Activated CD4-positive, alpha-beta T cell treated with anti-CD3 and anti-CD28 coated beads for 36 hours (primary cell): ENCODE measurements at regions not wholly inside any gene's neighbourhood (a gene's known extent, or its start where the extent isn't known, plus 50 kb on each side); places are given as distances from the start of the nearest gene placed in this dataset.

Experiments
- ATAC-seq: fragments of 200-7000 bp; cut with Tn5 transposase; one replicate; pipeline ENCODE4 v1.10.0; 2021; ENCODE audit warnings: mild to moderate bottlenecking, moderate library complexity
- CTCF ChIA-PET: fragments of 350-600 bp; sonication (Branson Sonifier 250); formaldehyde crosslinking; loops from one replicate; lab custom pipeline; 2021; ENCODE audit warnings: antibody characterized with exemption; lab: Charles Lee
- POLR2A ChIA-PET: fragments of 350-600 bp; sonication (Branson Sonifier 250); formaldehyde crosslinking; loops from one replicate; lab custom pipeline; 2021; ENCODE audit warnings: antibody characterized with exemption, inconsistent platforms; lab: Charles Lee
- DNase-seq: peaks from one replicate; pipeline ENCODE4 v3.0.0-alpha.2; 2020
- H3K27ac Mint-ChIP-seq: one replicate; pipeline ENCODE4 v1.8.0; 2021; ENCODE audit warnings: mixed read lengths
- H3K27me3 Mint-ChIP-seq: one replicate; pipeline ENCODE4 v1.8.0; 2021; ENCODE audit warnings: mixed read lengths
- H3K36me3 Mint-ChIP-seq: one replicate; pipeline ENCODE4 v1.8.0; 2021; ENCODE audit warnings: low read depth, mixed read lengths
- H3K4me1 Mint-ChIP-seq: one replicate; pipeline ENCODE4 v1.8.0; 2021; ENCODE audit warnings: mixed read lengths
- H3K4me3 Mint-ChIP-seq: one replicate; pipeline ENCODE4 v1.8.0; 2021; ENCODE audit warnings: mild to moderate bottlenecking, moderate library complexity, mixed read lengths
- H3K9me3 Mint-ChIP-seq: one replicate; pipeline ENCODE4 v1.8.0; 2021; ENCODE audit warnings: low read depth, mixed read lengths
- intact Hi-C, 2 experiments: fragments of 100-400 bp; cut with DNase I in 1 of 2; cut with micrococcal nuclease in 1 of 2; formaldehyde crosslinking; loops; one replicate each; pipeline versions ENCODE4 v1.14.2 to v1.15.1; 2022 to 2024; cut with DNase I, micrococcal nuclease

GRCh38 chr3:159174715-159175692 lies 373.1 kb downstream of the MFSD1 start:
- ChIA-PET CTCF (no interaction called here), POLR2A (no interaction called here)
- Mint-ChIP-seq H3K27ac (no peak overlapping the region), H3K4me1 (no peaks in the 10 kb centered on the region), H3K27me3 (no peaks in the 10 kb centered on the region), H3K4me3 (no peak overlapping the region), H3K9me3 (no peaks in the 10 kb centered on the region), H3K36me3 (no peaks in the 10 kb centered on the region)
- DNase-seq = no peak
- no peak for ATAC-seq
- intact Hi-C loops = no loop called here

- Mint-ChIP-seq H3K36me3 (no peaks in the 10 kb centered on the region), H3K27ac (no peak overlapping the region), H3K9me3 (peaks cover 3% of the 10 kb centered on the region), H3K4me3 (no peak overlapping the region), H3K27me3 (peaks cover 3% of the 10 kb centered on the region), H3K4me1 (no peaks in the 10 kb centered on the region)
- no peak for ATAC-seq
- CTCF ChIA-PET = no interaction called here
- no peak for DNase-seq
- POLR2A ChIA-PET = no interaction called here
- intact Hi-C loops = no loop called here
Observed at GRCh38 chr3:159178209-159178897, 376.5 kb downstream of the MFSD1 start.

- Mint-ChIP-seq H3K9me3 (peaks cover 3% of the 10 kb centered on the region), H3K27ac (no peak overlapping the region), H3K4me1 (no peaks in the 10 kb centered on the region), H3K4me3 (no peak overlapping the region), H3K36me3 (no peaks in the 10 kb centered on the region), H3K27me3 (peaks cover 3% of the 10 kb centered on the region)
- POLR2A ChIA-PET = no interaction called here
- DNase-seq = no peak
- CTCF ChIA-PET = no interaction called here
- intact Hi-C loops = no loop called here
- ATAC-seq = no peak
Observed at GRCh38 chr3:159182961-159183360, 381.1 kb downstream of the MFSD1 start.

GRCh38 chr3:159185443-159186050 lies 383.7 kb downstream of the MFSD1 start:
- H3K36me3 Mint-ChIP-seq = no peaks in the 10 kb centered on the region
- peaks cover 5% of the 10 kb centered on the region for H3K27me3 Mint-ChIP-seq
- ATAC-seq (no peak), DNase-seq (no peak)
- no peaks in the 10 kb centered on the region for H3K4me1 Mint-ChIP-seq
- peaks cover 3% of the 10 kb centered on the region for H3K9me3 Mint-ChIP-seq
- H3K27ac Mint-ChIP-seq = no peak overlapping the region
- no peak overlapping the region for H3K4me3 Mint-ChIP-seq
- ChIA-PET POLR2A (no interaction called here), CTCF (no interaction called here)
- intact Hi-C loops = no loop called here

- intact Hi-C loops = no loop called here
- no peak for DNase-seq
- Mint-ChIP-seq H3K27ac (no peak overlapping the region), H3K4me1 (no peaks in the 10 kb centered on the region), H3K27me3 (peaks cover 3% of the 10 kb centered on the region), H3K9me3 (no peaks in the 10 kb centered on the region), H3K4me3 (no peak overlapping the region), H3K36me3 (no peaks in the 10 kb centered on the region)
- CTCF ChIA-PET = no interaction called here
- POLR2A ChIA-PET = no interaction called here
- no peak for ATAC-seq
Observed at GRCh38 chr3:159186581-159186980, 384.7 kb downstream of the MFSD1 start.

- intact Hi-C loops = no loop called here
- no peaks in the 10 kb centered on the region for H3K9me3 Mint-ChIP-seq
- ChIA-PET CTCF (no interaction called here), POLR2A (no interaction called here)
- no peak overlapping the region for H3K4me3 Mint-ChIP-seq
- no peaks in the 10 kb centered on the region for H3K36me3 Mint-ChIP-seq
- DNase-seq (no peak), ATAC-seq (no peak)
- peaks cover 3% of the 10 kb centered on the region for H3K27me3 Mint-ChIP-seq
- no peak overlapping the region for H3K27ac Mint-ChIP-seq
- H3K4me1 Mint-ChIP-seq = no peaks in the 10 kb centered on the region
Observed at GRCh38 chr3:159187232-159187631, 385.4 kb downstream of the MFSD1 start.

- Mint-ChIP-seq H3K27ac (no peak overlapping the region), H3K9me3 (no peaks in the 10 kb centered on the region), H3K36me3 (no peaks in the 10 kb centered on the region), H3K27me3 (peaks cover 3% of the 10 kb centered on the region), H3K4me1 (no peaks in the 10 kb centered on the region), H3K4me3 (no peak overlapping the region)
- ATAC-seq (no peak), DNase-seq (no peak)
- intact Hi-C loops = no loop called here
- ChIA-PET POLR2A (no interaction called here), CTCF (no interaction called here)
Observed at GRCh38 chr3:159187706-159188105, 385.9 kb downstream of the MFSD1 start.

GRCh38 chr3:159189994-159190669 lies 388.3 kb downstream of the MFSD1 start:
- intact Hi-C loops = no loop called here
- no peaks in the 10 kb centered on the region for H3K4me1 Mint-ChIP-seq
- H3K36me3 Mint-ChIP-seq = no peaks in the 10 kb centered on the region
- ChIA-PET CTCF (no interaction called here), POLR2A (no interaction called here)
- no peak overlapping the region for H3K4me3 Mint-ChIP-seq
- no peaks in the 10 kb centered on the region for H3K9me3 Mint-ChIP-seq
- H3K27me3 Mint-ChIP-seq = peaks cover 3% of the 10 kb centered on the region
- ATAC-seq (no peak), DNase-seq (no peak)
- no peak overlapping the region for H3K27ac Mint-ChIP-seq

GRCh38 chr3:159191447-159191846 lies 389.6 kb downstream of the MFSD1 start:
- Mint-ChIP-seq H3K4me3 (no peak overlapping the region), H3K27me3 (peaks cover 3% of the 10 kb centered on the region), H3K36me3 (no peaks in the 10 kb centered on the region), H3K4me1 (no peaks in the 10 kb centered on the region), H3K9me3 (no peaks in the 10 kb centered on the region), H3K27ac (no peak overlapping the region)
- ATAC-seq = no peak
- intact Hi-C loops = no loop called here
- ChIA-PET CTCF (no interaction called here), POLR2A (no interaction called here)
- no peak for DNase-seq

GRCh38 chr3:159196359-159196758 lies 394.5 kb downstream of the MFSD1 start:
- H3K27ac Mint-ChIP-seq = no peak overlapping the region
- H3K36me3 Mint-ChIP-seq = no peaks in the 10 kb centered on the region
- ATAC-seq (no peak), DNase-seq (no peak)
- ChIA-PET CTCF (interaction anchor here (1.8 kb wide), 1 partner anchor 439 kb away, joined by 3 read pairs; no protein-coding TSS in a partner anchor), POLR2A (no interaction called here)
- H3K27me3 Mint-ChIP-seq = no peaks in the 10 kb centered on the region
- H3K4me3 Mint-ChIP-seq = no peak overlapping the region
- no peaks in the 10 kb centered on the region for H3K4me1 Mint-ChIP-seq
- H3K9me3 Mint-ChIP-seq = no peaks in the 10 kb centered on the region
- intact Hi-C loops = no loop called here

GRCh38 chr3:159200176-159200575 lies 398.3 kb downstream of the MFSD1 start:
- Mint-ChIP-seq H3K27ac (no peak overlapping the region), H3K27me3 (no peaks in the 10 kb centered on the region), H3K36me3 (no peaks in the 10 kb centered on the region), H3K4me1 (no peaks in the 10 kb centered on the region), H3K4me3 (no peak overlapping the region), H3K9me3 (peaks cover 3% of the 10 kb centered on the region)
- DNase-seq (no peak), ATAC-seq (no peak)
- ChIA-PET POLR2A (no interaction called here), CTCF (no interaction called here)
- intact Hi-C loops = no loop called here
